H4 (cell line): ENCODE measurements at regions not wholly inside any gene's neighbourhood (a gene's known extent, or its start where the extent isn't known, plus 50 kb on each side); places are given as distances from the start of the nearest gene placed in this dataset.

Experiments used
- DNase-seq: peaks from one replicate; pipeline ENCODE4 v3.0.0-alpha.2; 2015; ENCODE audit warnings: low spot score

- DNase-seq, result peak; percentile 17
Observed at GRCh38 chr12:41932470-41932991, 212.1 kb downstream of the GXYLT1 start.

GRCh38 chr12:41930866-41931437 is 213.7 kb downstream of the GXYLT1 start:
- no peak for DNase-seq

GRCh38 chr12:41924111-41924510 is 220.6 kb downstream of the GXYLT1 start:
- no peak for DNase-seq

GRCh38 chr12:41923351-41923750 is 221.3 kb downstream of the GXYLT1 start:
- no peak for DNase-seq

GRCh38 chr12:41920355-41920754 is 224.3 kb downstream of the GXYLT1 start:
- DNase-seq, result no peak

GRCh38 chr12:41919526-41920261 is 225.0 kb downstream of the GXYLT1 start:
- DNase-seq, result no peak

- no peak for DNase-seq
Observed at GRCh38 chr12:41919048-41919447, 225.6 kb downstream of the GXYLT1 start.

GRCh38 chr12:41917938-41918341 is 226.7 kb downstream of the GXYLT1 start:
- DNase-seq, result no peak

- no peak for DNase-seq
Observed at GRCh38 chr12:41917181-41917580, 227.5 kb downstream of the GXYLT1 start.

GRCh38 chr12:41910578-41911320 is 233.9 kb downstream of the GXYLT1 start:
- no peak for DNase-seq

- no peak for DNase-seq
Observed at GRCh38 chr12:41908206-41908605, 236.5 kb downstream of the GXYLT1 start.

GRCh38 chr12:41907550-41907949 is 237.1 kb downstream of the GXYLT1 start:
- no peak for DNase-seq

- no peak for DNase-seq
Observed at GRCh38 chr12:41907021-41907420, 237.7 kb downstream of the GXYLT1 start.

- DNase-seq, result no peak
Observed at GRCh38 chr12:41905759-41906297, 238.8 kb downstream of the GXYLT1 start.

GRCh38 chr12:41905073-41905758 is 239.5 kb downstream of the GXYLT1 start:
- no peak for DNase-seq

GRCh38 chr12:41904041-41904440 is 240.6 kb downstream of the GXYLT1 start:
- DNase-seq, result no peak

- no peak for DNase-seq
Observed at GRCh38 chr12:41903014-41903708, 241.5 kb downstream of the GXYLT1 start.

GRCh38 chr12:41899577-41899976 is 245.1 kb downstream of the GXYLT1 start:
- DNase-seq, result no peak

- no peak for DNase-seq
Observed at GRCh38 chr12:41897593-41897992, 247.1 kb downstream of the GXYLT1 start.

GRCh38 chr12:41893491-41893890 is 251.2 kb downstream of the GXYLT1 start:
- DNase-seq, result no peak

GRCh38 chr12:41892302-41892701 is 252.4 kb downstream of the GXYLT1 start:
- no peak for DNase-seq
